Skeletal muscle satellite cell (primary cell): ENCODE measurements at regions not wholly inside any gene's neighbourhood (a gene's known extent, or its start where the extent isn't known, plus 50 kb on each side); places are given as distances from the start of the nearest gene placed in this dataset.

Source experiments
- H3K27me3 ChIP-seq: 2 replicates; pipeline ENCODE4 v1.7.0; 2013; ENCODE audit warnings: low read length; ENCODE audit not compliant: control insufficient read depth, insufficient read depth
- H3K36me3 ChIP-seq: 2 replicates; pipeline ENCODE4 v1.7.0; 2013; ENCODE audit warnings: mild to moderate bottlenecking, control low read depth, low read length; ENCODE audit not compliant: insufficient read depth
- H3K4me1 ChIP-seq: 2 replicates; pipeline ENCODE4 v1.7.0; 2013; ENCODE audit warnings: low read length; ENCODE audit not compliant: control insufficient read depth, insufficient read depth
- H3K4me2 ChIP-seq: 2 replicates; pipeline ENCODE4 v1.7.0; 2013; ENCODE audit warnings: mild to moderate bottlenecking, low read length
- H3K4me3 ChIP-seq: 2 replicates; pipeline ENCODE4 v1.7.0; 2013; ENCODE audit warnings: low read length
- H3K9ac ChIP-seq: 2 replicates; pipeline ENCODE4 v1.7.0; 2013; ENCODE audit warnings: mild to moderate bottlenecking, low read depth, low read length, moderate library complexity
- H3K9me3 ChIP-seq: replicated peaks from 2 replicates; pipeline ENCODE4 v1.7.0; 2013; ENCODE audit warnings: mild to moderate bottlenecking, control low read depth, low read length

- Histone ChIP-seq H3K4me1 (peaks cover 12% of the 10 kb centered on the region), H3K9me3 (no peaks in the 10 kb centered on the region), H3K4me2 (no peak overlapping the region), H3K36me3 (no peaks in the 10 kb centered on the region), H3K4me3 (no peak overlapping the region), H3K9ac (no peak overlapping the region), H3K27me3 (peaks cover 19% of the 10 kb centered on the region)
Observed at GRCh38 chr20:23179766-23180403, 93.8 kb upstream of the CD93 start.

- no peaks in the 10 kb centered on the region for H3K36me3 ChIP-seq
- H3K9me3 ChIP-seq = no peaks in the 10 kb centered on the region
- no peak overlapping the region for H3K4me3 ChIP-seq
- H3K4me1 ChIP-seq = peaks cover 12% of the 10 kb centered on the region
- peaks cover 24% of the 10 kb centered on the region for H3K27me3 ChIP-seq
- H3K4me2 ChIP-seq = no peak overlapping the region
- H3K9ac ChIP-seq = no peak overlapping the region
Observed at GRCh38 chr20:23178806-23179205, 92.7 kb upstream of the CD93 start.

GRCh38 chr20:23174821-23175220, 88.7 kb upstream of the CD93 start:
- Histone ChIP-seq H3K36me3 (no peaks in the 10 kb centered on the region), H3K4me1 (peaks cover under 1% of the 10 kb centered on the region), H3K9ac (no peak overlapping the region), H3K4me2 (no peak overlapping the region), H3K9me3 (no peaks in the 10 kb centered on the region), H3K27me3 (peaks cover 33% of the 10 kb centered on the region), H3K4me3 (no peak overlapping the region)

GRCh38 chr20:23167431-23167830, 81.3 kb upstream of the CD93 start:
- no peaks in the 10 kb centered on the region for H3K9me3 ChIP-seq
- H3K4me1 ChIP-seq = peaks cover 2% of the 10 kb centered on the region
- no peaks in the 10 kb centered on the region for H3K36me3 ChIP-seq
- peaks cover 4% of the 10 kb centered on the region for H3K27me3 ChIP-seq
- H3K9ac ChIP-seq = no peak overlapping the region
- no peak overlapping the region for H3K4me3 ChIP-seq
- H3K4me2 ChIP-seq = no peak overlapping the region

GRCh38 chr20:23166563-23166962, 80.4 kb upstream of the CD93 start:
- peaks cover 11% of the 10 kb centered on the region for H3K4me1 ChIP-seq
- no peaks in the 10 kb centered on the region for H3K9me3 ChIP-seq
- no peak overlapping the region for H3K4me2 ChIP-seq
- H3K4me3 ChIP-seq = no peak overlapping the region
- H3K27me3 ChIP-seq = peaks cover 4% of the 10 kb centered on the region
- H3K36me3 ChIP-seq = no peaks in the 10 kb centered on the region
- H3K9ac ChIP-seq = no peak overlapping the region

- H3K9ac ChIP-seq = no peak overlapping the region
- no peaks in the 10 kb centered on the region for H3K36me3 ChIP-seq
- H3K27me3 ChIP-seq = peaks cover 4% of the 10 kb centered on the region
- H3K4me1 ChIP-seq = peaks cover 17% of the 10 kb centered on the region
- no peaks in the 10 kb centered on the region for H3K9me3 ChIP-seq
- no peak overlapping the region for H3K4me2 ChIP-seq
- H3K4me3 ChIP-seq = no peak overlapping the region
Observed at GRCh38 chr20:23165964-23166363, 79.8 kb upstream of the CD93 start.

GRCh38 chr20:23165307-23165750, 79.2 kb upstream of the CD93 start:
- Histone ChIP-seq H3K4me1 (peaks cover 23% of the 10 kb centered on the region), H3K27me3 (peaks cover 4% of the 10 kb centered on the region), H3K9ac (no peak overlapping the region), H3K4me2 (no peak overlapping the region), H3K9me3 (no peaks in the 10 kb centered on the region), H3K4me3 (no peak overlapping the region), H3K36me3 (no peaks in the 10 kb centered on the region)

- no peaks in the 10 kb centered on the region for H3K36me3 ChIP-seq
- H3K9me3 ChIP-seq = no peaks in the 10 kb centered on the region
- H3K4me2 ChIP-seq = no peak overlapping the region
- H3K4me1 ChIP-seq = peaks cover 34% of the 10 kb centered on the region
- H3K9ac ChIP-seq = no peak overlapping the region
- no peak overlapping the region for H3K4me3 ChIP-seq
- H3K27me3 ChIP-seq = peaks cover 4% of the 10 kb centered on the region
Observed at GRCh38 chr20:23164176-23164601, 78.1 kb upstream of the CD93 start.

- Histone ChIP-seq H3K4me3 (no peak overlapping the region), H3K9me3 (no peaks in the 10 kb centered on the region), H3K27me3 (no peaks in the 10 kb centered on the region), H3K36me3 (no peaks in the 10 kb centered on the region), H3K4me1 (peaks cover 40% of the 10 kb centered on the region), H3K9ac (no peak overlapping the region), H3K4me2 (no peak overlapping the region)
Observed at GRCh38 chr20:23163562-23163961, 77.4 kb upstream of the CD93 start.

GRCh38 chr20:23162887-23163286, 76.8 kb upstream of the CD93 start:
- Histone ChIP-seq H3K27me3 (no peaks in the 10 kb centered on the region), H3K9ac (no peak overlapping the region), H3K4me3 (no peak overlapping the region), H3K9me3 (no peaks in the 10 kb centered on the region), H3K4me2 (no peak overlapping the region), H3K36me3 (no peaks in the 10 kb centered on the region), H3K4me1 (peaks cover 44% of the 10 kb centered on the region)

GRCh38 chr20:23161968-23162696, 76.0 kb upstream of the CD93 start:
- H3K36me3 ChIP-seq = no peaks in the 10 kb centered on the region
- H3K4me1 ChIP-seq = peaks cover 51% of the 10 kb centered on the region
- no peaks in the 10 kb centered on the region for H3K27me3 ChIP-seq
- H3K4me3 ChIP-seq = no peak overlapping the region
- no peak overlapping the region for H3K9ac ChIP-seq
- no peak overlapping the region for H3K4me2 ChIP-seq
- H3K9me3 ChIP-seq = no peaks in the 10 kb centered on the region
